Activated CD4-positive, alpha-beta T cell treated with anti-CD3 and anti-CD28 coated beads, Interleukin-2, amount 10 ng/mL, durations not matched to agents 7 days and 5 days (primary cell): ENCODE measurements at regions not wholly inside any gene's neighbourhood (a gene's known extent, or its start where the extent isn't known, plus 50 kb on each side); places are given as distances from the start of the nearest gene placed in this dataset.

ENCODE experiments used
- CTCF ChIA-PET: fragments of 350-600 bp; sonication (Branson Sonifier 250); formaldehyde crosslinking; loops from one replicate; lab custom pipeline; 2021; ENCODE audit warnings: antibody characterized with exemption; lab: Charles Lee
- POLR2A ChIA-PET: fragments of 350-600 bp; sonication (Branson Sonifier 250); formaldehyde crosslinking; loops from one replicate; lab custom pipeline; 2021; ENCODE audit warnings: antibody characterized with exemption; lab: Charles Lee
- DNase-seq: peaks from one replicate; pipeline ENCODE4 v3.0.0-alpha.2; 2020
- H3K27ac Mint-ChIP-seq: one replicate; pipeline ENCODE4 v1.8.0; 2021; ENCODE audit warnings: mild to moderate bottlenecking, moderate library complexity, mixed read lengths
- H3K27me3 Mint-ChIP-seq: one replicate; pipeline ENCODE4 v1.8.0; 2021; ENCODE audit warnings: mixed read lengths
- H3K36me3 Mint-ChIP-seq: one replicate; pipeline ENCODE4 v1.8.0; 2021; ENCODE audit warnings: low read depth, mixed read lengths
- H3K4me1 Mint-ChIP-seq: one replicate; pipeline ENCODE4 v1.8.0; 2021; ENCODE audit warnings: mixed read lengths
- H3K4me3 Mint-ChIP-seq: one replicate; pipeline ENCODE4 v1.8.0; 2021; ENCODE audit warnings: mild to moderate bottlenecking, moderate library complexity, mixed read lengths
- H3K9me3 Mint-ChIP-seq: one replicate; pipeline ENCODE4 v1.8.0; 2021; ENCODE audit warnings: mixed read lengths

GRCh38 chr12:130064999-130065398 lies 97.3 kb upstream of the FZD10 start:
- CTCF ChIA-PET, result no interaction called here
- no peak overlapping the region for H3K27ac Mint-ChIP-seq
- DNase-seq, result no peak
- no peaks in the 10 kb centered on the region for H3K27me3 Mint-ChIP-seq
- POLR2A ChIA-PET, result no interaction called here
- H3K4me3 Mint-ChIP-seq, result no peak overlapping the region
- peaks cover 13% of the 10 kb centered on the region for H3K9me3 Mint-ChIP-seq
- H3K4me1 Mint-ChIP-seq, result no peaks in the 10 kb centered on the region
- H3K36me3 Mint-ChIP-seq, result no peaks in the 10 kb centered on the region

- POLR2A ChIA-PET, result no interaction called here
- Mint-ChIP-seq H3K4me1 (no peaks in the 10 kb centered on the region), H3K27me3 (no peaks in the 10 kb centered on the region), H3K36me3 (no peaks in the 10 kb centered on the region), H3K27ac (no peak overlapping the region), H3K9me3 (peaks cover 9% of the 10 kb centered on the region), H3K4me3 (no peak overlapping the region)
- no peak for DNase-seq
- CTCF ChIA-PET, result no interaction called here
Measured at GRCh38 chr12:130066742-130067141, 95.5 kb upstream of the FZD10 start.

- no peak overlapping the region for H3K27ac Mint-ChIP-seq
- no peaks in the 10 kb centered on the region for H3K27me3 Mint-ChIP-seq
- DNase-seq, result no peak
- ChIA-PET CTCF (no interaction called here), POLR2A (no interaction called here)
- no peaks in the 10 kb centered on the region for H3K36me3 Mint-ChIP-seq
- H3K4me1 Mint-ChIP-seq, result no peaks in the 10 kb centered on the region
- peaks cover 5% of the 10 kb centered on the region for H3K9me3 Mint-ChIP-seq
- H3K4me3 Mint-ChIP-seq, result no peak overlapping the region
Measured at GRCh38 chr12:130068741-130069140, 93.5 kb upstream of the FZD10 start.

- Mint-ChIP-seq H3K27ac (no peak overlapping the region), H3K4me1 (no peaks in the 10 kb centered on the region), H3K27me3 (no peaks in the 10 kb centered on the region), H3K4me3 (no peak overlapping the region), H3K36me3 (no peaks in the 10 kb centered on the region), H3K9me3 (peaks cover 5% of the 10 kb centered on the region)
- POLR2A ChIA-PET, result no interaction called here
- CTCF ChIA-PET, result no interaction called here
- DNase-seq, result no peak
Measured at GRCh38 chr12:130070126-130070611, 92.1 kb upstream of the FZD10 start.

GRCh38 chr12:130073721-130074120 lies 88.5 kb upstream of the FZD10 start:
- Mint-ChIP-seq H3K36me3 (no peaks in the 10 kb centered on the region), H3K27ac (no peak overlapping the region), H3K4me1 (peaks cover 5% of the 10 kb centered on the region), H3K4me3 (no peak overlapping the region), H3K9me3 (peaks cover 12% of the 10 kb centered on the region), H3K27me3 (no peaks in the 10 kb centered on the region)
- ChIA-PET CTCF (no interaction called here), POLR2A (no interaction called here)
- DNase-seq, result no peak

DNA sequence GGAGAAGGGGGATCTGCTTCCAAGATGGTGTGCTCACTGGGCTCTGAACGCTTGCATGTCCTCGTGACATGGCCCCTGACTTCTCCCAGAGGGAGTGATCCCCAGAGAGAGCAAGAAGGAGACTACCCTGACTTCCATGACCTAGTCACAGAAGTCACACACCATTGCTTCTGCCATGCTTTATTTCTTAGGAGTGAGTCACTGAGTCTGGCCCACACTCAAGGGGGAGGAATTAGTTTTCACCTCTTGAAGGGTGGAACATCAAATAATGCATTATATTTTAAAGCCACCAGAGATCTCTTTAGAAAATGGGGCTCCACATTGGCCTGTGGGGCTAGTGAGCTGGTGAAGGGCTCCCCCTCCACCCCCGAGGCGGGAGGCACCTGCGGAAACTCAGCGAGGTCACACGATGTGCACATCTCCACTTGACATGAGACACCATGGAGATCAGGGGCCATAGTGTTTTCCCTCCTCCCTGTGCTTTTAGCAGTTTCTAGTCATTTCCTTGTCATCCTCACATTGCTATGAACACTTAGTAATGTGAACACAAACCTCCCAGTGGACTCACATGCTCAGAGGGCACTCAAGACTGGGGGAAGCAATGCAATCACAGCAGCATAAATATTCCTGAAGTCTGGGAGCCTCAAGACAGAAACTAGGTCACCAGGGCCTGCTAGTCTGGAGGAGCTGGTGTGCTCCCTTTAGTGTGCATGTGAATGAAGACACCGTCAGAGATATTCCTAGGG lies 87.4 kb upstream of the FZD10 start:
- ChIA-PET POLR2A (no interaction called here), CTCF (no interaction called here)
- no peak overlapping the region for H3K4me3 Mint-ChIP-seq
- H3K4me1 Mint-ChIP-seq, result peaks cover 5% of the 10 kb centered on the region
- H3K36me3 Mint-ChIP-seq, result no peaks in the 10 kb centered on the region
- H3K27ac Mint-ChIP-seq, result no peak overlapping the region
- no peaks in the 10 kb centered on the region for H3K27me3 Mint-ChIP-seq
- peaks cover 15% of the 10 kb centered on the region for H3K9me3 Mint-ChIP-seq
- no peak for DNase-seq

- Mint-ChIP-seq H3K4me3 (no peak overlapping the region), H3K27ac (no peak overlapping the region), H3K27me3 (no peaks in the 10 kb centered on the region), H3K9me3 (peaks cover 15% of the 10 kb centered on the region), H3K36me3 (no peaks in the 10 kb centered on the region), H3K4me1 (peaks cover 5% of the 10 kb centered on the region)
- POLR2A ChIA-PET, result no interaction called here
- no peak for DNase-seq
- CTCF ChIA-PET, result no interaction called here
Measured at GRCh38 chr12:130075497-130076076, 86.7 kb upstream of the FZD10 start.

- ChIA-PET CTCF (no interaction called here), POLR2A (no interaction called here)
- DNase-seq, result no peak
- Mint-ChIP-seq H3K9me3 (peaks cover 15% of the 10 kb centered on the region), H3K36me3 (no peaks in the 10 kb centered on the region), H3K4me1 (peaks cover 5% of the 10 kb centered on the region), H3K27ac (no peak overlapping the region), H3K27me3 (no peaks in the 10 kb centered on the region), H3K4me3 (no peak overlapping the region)
Measured at GRCh38 chr12:130076126-130076525, 86.1 kb upstream of the FZD10 start.

DNA sequence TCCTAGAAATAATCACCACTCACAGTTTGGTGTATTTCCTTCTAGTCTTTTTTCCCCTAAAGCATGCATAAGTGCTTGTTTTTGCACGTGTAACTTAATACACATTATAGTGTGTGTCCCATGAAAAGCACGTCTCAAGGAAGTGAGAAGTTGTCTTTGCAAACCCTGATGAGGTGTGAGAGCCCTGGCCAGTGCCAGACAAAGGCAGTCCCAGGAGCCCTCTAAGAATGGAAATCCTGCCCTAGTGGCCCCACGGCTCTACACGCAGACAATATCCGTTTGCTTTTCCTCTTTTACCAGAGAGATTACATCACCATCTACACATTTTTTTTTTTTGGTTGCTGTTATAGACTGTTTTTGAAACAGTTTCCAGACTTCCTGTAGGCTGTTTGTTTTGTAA lies 85.5 kb upstream of the FZD10 start:
- no peak for DNase-seq
- Mint-ChIP-seq H3K4me3 (no peak overlapping the region), H3K27me3 (no peaks in the 10 kb centered on the region), H3K4me1 (peaks cover 5% of the 10 kb centered on the region), H3K9me3 (peaks cover 15% of the 10 kb centered on the region), H3K27ac (no peak overlapping the region), H3K36me3 (no peaks in the 10 kb centered on the region)
- POLR2A ChIA-PET, result no interaction called here
- CTCF ChIA-PET, result no interaction called here

GRCh38 chr12:130078852-130079251 lies 83.4 kb upstream of the FZD10 start:
- no peak for DNase-seq
- H3K9me3 Mint-ChIP-seq, result peaks cover 15% of the 10 kb centered on the region
- H3K27ac Mint-ChIP-seq, result no peak overlapping the region
- peaks cover 5% of the 10 kb centered on the region for H3K4me1 Mint-ChIP-seq
- no peaks in the 10 kb centered on the region for H3K27me3 Mint-ChIP-seq
- no peaks in the 10 kb centered on the region for H3K36me3 Mint-ChIP-seq
- POLR2A ChIA-PET, result no interaction called here
- no peak overlapping the region for H3K4me3 Mint-ChIP-seq
- CTCF ChIA-PET, result no interaction called here

- Mint-ChIP-seq H3K27ac (no peak overlapping the region), H3K4me1 (peaks cover 5% of the 10 kb centered on the region), H3K27me3 (no peaks in the 10 kb centered on the region), H3K4me3 (no peak overlapping the region), H3K9me3 (peaks cover 15% of the 10 kb centered on the region), H3K36me3 (no peaks in the 10 kb centered on the region)
- ChIA-PET POLR2A (no interaction called here), CTCF (no interaction called here)
- DNase-seq, result no peak
Measured at GRCh38 chr12:130079279-130079678, 83.0 kb upstream of the FZD10 start.

GRCh38 chr12:130080205-130080604 lies 82.1 kb upstream of the FZD10 start:
- no peak for DNase-seq
- no peak overlapping the region for H3K27ac Mint-ChIP-seq

GRCh38 chr12:130081117-130081805 lies 81.0 kb upstream of the FZD10 start:
- ChIA-PET POLR2A (no interaction called here), CTCF (no interaction called here)
- no peak overlapping the region for H3K27ac Mint-ChIP-seq
- H3K36me3 Mint-ChIP-seq, result no peaks in the 10 kb centered on the region
- H3K9me3 Mint-ChIP-seq, result peaks cover 10% of the 10 kb centered on the region
- no peaks in the 10 kb centered on the region for H3K27me3 Mint-ChIP-seq
- H3K4me3 Mint-ChIP-seq, result no peak overlapping the region
- no peak for DNase-seq
- peaks cover 10% of the 10 kb centered on the region for H3K4me1 Mint-ChIP-seq

More at GRCh38 chr12:130080205-130080604, 82.1 kb upstream of the FZD10 start:
- CTCF ChIA-PET, result no interaction called here
- H3K27me3 Mint-ChIP-seq, result no peaks in the 10 kb centered on the region
- H3K36me3 Mint-ChIP-seq, result no peaks in the 10 kb centered on the region
- POLR2A ChIA-PET, result no interaction called here
- no peak overlapping the region for H3K4me3 Mint-ChIP-seq
- peaks cover 5% of the 10 kb centered on the region for H3K4me1 Mint-ChIP-seq
- H3K9me3 Mint-ChIP-seq, result peaks cover 15% of the 10 kb centered on the region
